ENCODE measurements at regions not wholly inside any gene's neighbourhood (a gene's known extent, or its start where the extent isn't known, plus 50 kb on each side); places are given as distances from the start of the nearest gene placed in this dataset.
A peak's percentile ranks its signal among the peaks of the same experiment; 100 is the strongest.

DNA sequence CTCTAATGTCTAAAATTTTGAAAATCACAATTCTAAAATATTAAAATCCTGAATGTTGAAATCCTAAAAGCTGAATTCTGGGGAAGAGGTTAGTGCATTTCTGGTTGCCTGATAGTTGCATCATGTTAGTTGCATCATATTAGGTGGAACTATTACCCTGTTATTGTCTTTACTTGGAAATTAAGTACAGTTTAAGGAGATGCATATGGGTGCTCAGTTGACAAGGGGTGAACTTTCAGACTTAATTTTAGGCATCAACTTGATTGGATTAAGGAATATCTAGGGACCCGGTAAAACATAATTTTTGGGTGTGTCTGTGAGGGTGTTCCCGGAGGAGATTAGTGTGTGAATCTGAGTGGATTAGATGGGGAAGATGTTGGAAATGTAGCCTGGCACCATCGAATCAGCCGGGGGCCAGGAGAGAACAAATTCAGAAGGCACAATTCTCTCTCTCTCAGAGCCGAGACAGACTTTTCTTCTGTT is 409.8 kb downstream of the PLCL1 start (continued):
- TF ChIP-seq, protein P1, sequence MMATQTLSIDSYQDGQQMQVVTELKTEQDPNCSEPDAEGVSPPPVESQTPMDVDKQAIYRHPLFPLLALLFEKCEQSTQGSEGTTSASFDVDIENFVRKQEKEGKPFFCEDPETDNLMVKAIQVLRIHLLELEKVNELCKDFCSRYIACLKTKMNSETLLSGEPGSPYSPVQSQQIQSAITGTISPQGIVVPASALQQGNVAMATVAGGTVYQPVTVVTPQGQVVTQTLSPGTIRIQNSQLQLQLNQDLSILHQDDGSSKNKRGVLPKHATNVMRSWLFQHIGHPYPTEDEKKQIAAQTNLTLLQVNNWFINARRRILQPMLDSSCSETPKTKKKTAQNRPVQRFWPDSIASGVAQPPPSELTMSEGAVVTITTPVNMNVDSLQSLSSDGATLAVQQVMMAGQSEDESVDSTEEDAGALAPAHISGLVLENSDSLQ (IDR thresholded peaks at IDR 0.05) = no peak
- TF ChIP-seq ZNF224 (CRISPR knock-in tag; IDR thresholded peaks at IDR 0.05) (no peak), RFX1 (IDR thresholded peaks at IDR 0.05) (no peak), ZNF589 (CRISPR knock-in tag; IDR thresholded peaks at IDR 0.05; ENCODE audit: low read depth) (peak; percentile 98), RAD21 (CRISPR knock-in tag; conservative IDR thresholded peaks at IDR 0.05 in 1 of 2, IDR thresholded peaks at IDR 0.05 in 1 of 2) (peak in 1 of 2 experiments; percentile 31; a peak in 2 of 4 replicates), ZNF212 (CRISPR knock-in tag; IDR thresholded peaks at IDR 0.05) (peak; percentile 50; the same call in 1 of the 2 replicates), GABPB2 (CRISPR knock-in tag; conservative IDR thresholded peaks at IDR 0.05) (no peak), KHSRP (IDR thresholded peaks at IDR 0.05) (no peak), C11orf30 (IDR thresholded peaks at IDR 0.05; ENCODE audit: low read depth) (no peak), MXI1 (IDR thresholded peaks at IDR 0.05; ENCODE audit: low read depth, low read length) (no peak), SREBF2 (CRISPR knock-in tag; IDR thresholded peaks at IDR 0.05) (no peak), SLC30A9 (CRISPR knock-in tag; IDR thresholded peaks at IDR 0.05) (no peak), ZFP1 (CRISPR knock-in tag; IDR thresholded peaks at IDR 0.05) (peak; percentile 59; the same call in 1 of the 2 replicates), PTRF (tag; IDR thresholded peaks at IDR 0.05) (0 out of 2 replicates have a peak, but pooled peaks have one; percentile 39), SAFB2 (IDR thresholded peaks at IDR 0.05; ENCODE audit: borderline replicate concordance, low read depth, low read length, severe bottlenecking) (no peak), TEAD2 (tag; IDR thresholded peaks at IDR 0.05) (no peak), HDAC3 (IDR thresholded peaks at IDR 0.05; ENCODE audit: borderline replicate concordance, partially characterized antibody) (peak; percentile 23), TBL1XR1 (IDR thresholded peaks at IDR 0.05; ENCODE audit: low read length in 2 of 2) (no peak)
- TF ChIP-seq, protein P2, sequence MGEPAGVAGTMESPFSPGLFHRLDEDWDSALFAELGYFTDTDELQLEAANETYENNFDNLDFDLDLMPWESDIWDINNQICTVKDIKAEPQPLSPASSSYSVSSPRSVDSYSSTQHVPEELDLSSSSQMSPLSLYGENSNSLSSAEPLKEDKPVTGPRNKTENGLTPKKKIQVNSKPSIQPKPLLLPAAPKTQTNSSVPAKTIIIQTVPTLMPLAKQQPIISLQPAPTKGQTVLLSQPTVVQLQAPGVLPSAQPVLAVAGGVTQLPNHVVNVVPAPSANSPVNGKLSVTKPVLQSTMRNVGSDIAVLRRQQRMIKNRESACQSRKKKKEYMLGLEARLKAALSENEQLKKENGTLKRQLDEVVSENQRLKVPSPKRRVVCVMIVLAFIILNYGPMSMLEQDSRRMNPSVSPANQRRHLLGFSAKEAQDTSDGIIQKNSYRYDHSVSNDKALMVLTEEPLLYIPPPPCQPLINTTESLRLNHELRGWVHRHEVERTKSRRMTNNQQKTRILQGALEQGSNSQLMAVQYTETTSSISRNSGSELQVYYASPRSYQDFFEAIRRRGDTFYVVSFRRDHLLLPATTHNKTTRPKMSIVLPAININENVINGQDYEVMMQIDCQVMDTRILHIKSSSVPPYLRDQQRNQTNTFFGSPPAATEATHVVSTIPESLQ (CRISPR knock-in tag; IDR thresholded peaks at IDR 0.05) = no peak
- TF ChIP-seq, protein P3, sequence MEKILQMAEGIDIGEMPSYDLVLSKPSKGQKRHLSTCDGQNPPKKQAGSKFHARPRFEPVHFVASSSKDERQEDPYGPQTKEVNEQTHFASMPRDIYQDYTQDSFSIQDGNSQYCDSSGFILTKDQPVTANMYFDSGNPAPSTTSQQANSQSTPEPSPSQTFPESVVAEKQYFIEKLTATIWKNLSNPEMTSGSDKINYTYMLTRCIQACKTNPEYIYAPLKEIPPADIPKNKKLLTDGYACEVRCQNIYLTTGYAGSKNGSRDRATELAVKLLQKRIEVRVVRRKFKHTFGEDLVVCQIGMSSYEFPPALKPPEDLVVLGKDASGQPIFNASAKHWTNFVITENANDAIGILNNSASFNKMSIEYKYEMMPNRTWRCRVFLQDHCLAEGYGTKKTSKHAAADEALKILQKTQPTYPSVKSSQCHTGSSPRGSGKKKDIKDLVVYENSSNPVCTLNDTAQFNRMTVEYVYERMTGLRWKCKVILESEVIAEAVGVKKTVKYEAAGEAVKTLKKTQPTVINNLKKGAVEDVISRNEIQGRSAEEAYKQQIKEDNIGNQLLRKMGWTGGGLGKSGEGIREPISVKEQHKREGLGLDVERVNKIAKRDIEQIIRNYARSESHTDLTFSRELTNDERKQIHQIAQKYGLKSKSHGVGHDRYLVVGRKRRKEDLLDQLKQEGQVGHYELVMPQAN (IDR thresholded peaks at IDR 0.05; ENCODE audit: borderline replicate concordance) = no peak
- TF ChIP-seq, protein P4, sequence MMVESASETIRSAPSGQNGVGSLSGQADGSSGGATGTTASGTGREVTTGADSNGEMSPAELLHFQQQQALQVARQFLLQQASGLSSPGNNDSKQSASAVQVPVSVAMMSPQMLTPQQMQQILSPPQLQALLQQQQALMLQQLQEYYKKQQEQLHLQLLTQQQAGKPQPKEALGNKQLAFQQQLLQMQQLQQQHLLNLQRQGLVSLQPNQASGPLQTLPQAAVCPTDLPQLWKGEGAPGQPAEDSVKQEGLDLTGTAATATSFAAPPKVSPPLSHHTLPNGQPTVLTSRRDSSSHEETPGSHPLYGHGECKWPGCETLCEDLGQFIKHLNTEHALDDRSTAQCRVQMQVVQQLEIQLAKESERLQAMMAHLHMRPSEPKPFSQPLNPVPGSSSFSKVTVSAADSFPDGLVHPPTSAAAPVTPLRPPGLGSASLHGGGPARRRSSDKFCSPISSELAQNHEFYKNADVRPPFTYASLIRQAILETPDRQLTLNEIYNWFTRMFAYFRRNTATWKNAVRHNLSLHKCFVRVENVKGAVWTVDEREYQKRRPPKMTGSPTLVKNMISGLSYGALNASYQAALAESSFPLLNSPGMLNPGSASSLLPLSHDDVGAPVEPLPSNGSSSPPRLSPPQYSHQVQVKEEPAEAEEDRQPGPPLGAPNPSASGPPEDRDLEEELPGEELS (CRISPR knock-in tag; IDR thresholded peaks at IDR 0.05; ENCODE audit: borderline replicate concordance) = no peak
